ENCODE measurements at regions not wholly inside any gene's neighbourhood (a gene's known extent, or its start where the extent isn't known, plus 50 kb on each side); places are given as distances from the start of the nearest gene placed in this dataset.

GRCh38 chr3:147940405-147941193 is 531.4 kb downstream of the ZIC1 start:
- DNase-seq: no peak

DNA sequence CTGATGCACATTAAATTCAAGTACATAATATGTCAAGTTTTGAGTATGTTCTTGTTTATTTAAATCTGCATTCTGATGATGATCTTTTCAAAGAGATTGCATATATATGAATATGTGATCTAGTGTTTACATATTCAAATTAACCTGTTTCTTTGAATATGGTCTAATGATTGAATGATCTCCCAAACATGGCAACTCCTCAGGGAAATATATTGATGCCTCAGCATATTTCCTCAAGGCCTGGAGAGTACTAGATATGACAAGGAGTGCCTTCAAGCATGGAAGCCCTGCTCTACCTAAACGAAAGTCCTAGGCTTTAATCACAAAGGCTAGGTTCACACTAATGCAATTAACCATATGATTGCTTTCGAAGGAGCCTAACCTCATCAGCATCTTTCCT is 532.8 kb downstream of the ZIC1 start:
- DNase-seq: no peak

GRCh38 chr3:147943265-147943945 is 534.2 kb downstream of the ZIC1 start:
- peak; percentile 7 to 73 for DNase-seq

DNA sequence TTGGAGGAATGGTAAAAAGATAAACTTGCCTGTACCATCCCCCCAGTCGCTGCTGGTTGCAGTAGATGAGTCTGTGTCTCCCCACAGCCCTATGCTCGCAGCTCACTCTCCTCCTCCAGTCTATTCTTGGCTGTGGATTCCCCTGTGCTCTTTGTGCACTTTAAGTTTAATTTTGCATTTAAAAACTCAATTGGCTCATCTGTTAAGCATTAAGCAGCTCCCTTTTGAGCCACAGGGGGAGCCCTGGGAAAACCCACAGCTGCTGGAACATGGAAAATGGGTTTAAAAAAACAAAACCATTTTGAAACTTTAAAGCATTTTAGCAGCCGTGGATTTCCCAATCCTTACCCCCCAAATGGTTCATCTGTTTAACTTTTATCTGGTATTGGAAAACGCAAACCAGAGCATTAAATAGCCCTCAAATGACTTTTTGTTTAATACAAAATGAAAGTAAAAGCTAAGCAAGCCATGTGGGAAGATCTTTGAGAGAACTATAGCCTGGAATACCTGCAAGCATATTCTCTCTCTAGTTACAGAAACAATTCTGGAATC is 536.9 kb downstream of the ZIC1 start:
- peak in 1 of 2 experiments; percentile 45 for DNase-seq

- DNase-seq: no peak
Observed at GRCh38 chr3:147956615-147957014, 547.5 kb downstream of the ZIC1 start.

DNA sequence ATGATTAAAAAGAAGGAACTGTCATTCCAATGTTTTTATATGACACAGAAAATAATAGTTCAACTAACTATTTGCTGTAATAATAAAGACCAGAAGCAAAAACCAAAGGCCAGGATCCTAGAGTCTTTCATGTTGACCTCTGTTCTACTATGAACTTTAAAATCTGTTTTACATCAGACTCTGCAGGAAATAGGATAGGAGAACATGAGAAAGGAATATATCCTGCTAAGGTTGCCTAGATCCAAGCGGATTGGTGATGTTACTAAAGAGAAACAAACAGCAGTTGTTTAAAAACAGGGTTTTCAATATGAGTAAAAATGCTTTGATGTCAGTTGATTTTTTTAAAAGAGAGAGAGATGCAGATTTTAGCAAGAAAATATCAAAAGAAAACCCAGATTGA is 549.6 kb downstream of the ZIC1 start:
- no peak for DNase-seq

DNA sequence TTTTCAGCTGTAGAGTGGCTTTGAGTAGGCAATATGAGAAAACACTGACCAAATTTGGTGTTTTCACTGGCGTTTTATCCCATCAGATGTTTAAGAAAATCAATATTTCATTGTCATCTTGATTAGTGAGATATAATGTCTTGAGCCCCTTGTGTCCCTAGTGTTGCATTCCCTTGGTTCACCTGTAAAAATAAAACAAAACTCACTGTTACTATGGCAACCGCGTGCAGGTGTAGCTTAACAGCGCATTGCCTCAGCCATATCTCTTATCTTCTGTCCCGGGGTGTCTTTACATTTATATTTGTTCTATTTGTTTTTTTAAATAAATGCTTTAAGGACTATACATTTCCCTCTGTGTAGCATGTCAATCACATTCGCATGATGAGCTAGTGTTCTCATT is 551.6 kb downstream of the ZIC1 start:
- DNase-seq: no peak

DNA sequence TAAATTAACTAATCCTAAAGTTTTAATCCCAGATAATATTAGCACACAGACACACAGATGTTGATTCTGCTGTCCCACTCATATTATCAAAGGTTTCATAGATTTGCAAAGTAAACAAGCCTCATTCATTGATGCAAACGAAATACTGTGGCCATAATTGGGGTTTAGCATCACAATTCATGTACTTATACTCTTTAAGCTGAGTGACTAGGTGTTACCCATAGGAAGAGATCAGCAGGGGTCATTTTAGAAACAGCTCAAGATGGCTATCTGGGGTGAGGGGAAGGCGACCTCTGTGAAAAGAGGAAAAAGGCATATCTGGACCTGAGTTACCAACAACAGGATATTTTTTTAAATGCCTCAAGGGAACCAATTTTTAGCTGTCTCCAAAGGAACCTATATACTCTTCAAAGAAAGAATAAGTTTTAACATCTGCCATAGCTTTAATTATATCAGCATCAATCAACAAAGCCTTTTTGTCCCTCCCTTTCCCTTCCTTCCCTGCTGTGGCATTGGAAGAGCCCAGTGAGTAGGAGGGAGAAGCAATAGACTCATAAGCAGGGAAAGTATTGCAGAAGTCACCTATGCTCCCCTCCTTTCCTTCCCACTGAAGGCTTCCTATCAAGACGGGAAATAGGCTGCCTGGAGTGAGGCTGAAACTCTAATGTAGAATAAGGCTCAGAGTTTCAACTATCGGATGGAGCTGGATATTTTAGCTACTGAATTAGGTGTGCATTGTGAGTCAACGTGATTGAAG is 553.4 kb downstream of the ZIC1 start:
- DNase-seq: no peak

GRCh38 chr3:147963711-147964110 is 554.5 kb downstream of the ZIC1 start:
- no peak for DNase-seq

- no peak for DNase-seq
Observed at GRCh38 chr3:147975165-147975564, 566.0 kb downstream of the ZIC1 start.

DNA sequence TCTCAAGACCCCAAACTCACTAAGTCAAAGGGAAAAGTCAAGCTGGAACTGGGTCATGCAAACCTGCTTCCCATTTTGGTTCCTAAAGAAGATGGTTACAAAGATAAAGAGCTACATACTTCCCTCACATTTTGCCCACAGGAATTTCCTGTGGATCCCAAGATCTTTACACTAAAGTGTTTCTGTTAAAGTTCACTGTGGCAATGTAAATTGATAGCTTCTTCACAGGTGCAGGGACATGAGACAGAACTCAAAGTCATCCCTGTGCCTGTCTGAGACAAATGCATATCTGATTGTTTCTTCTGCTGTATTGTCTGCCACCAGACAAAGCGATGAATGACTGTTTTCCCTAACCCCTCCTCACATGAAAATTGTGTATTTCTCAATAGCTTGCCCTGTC is 567.8 kb downstream of the ZIC1 start:
- no peak for DNase-seq

DNA sequence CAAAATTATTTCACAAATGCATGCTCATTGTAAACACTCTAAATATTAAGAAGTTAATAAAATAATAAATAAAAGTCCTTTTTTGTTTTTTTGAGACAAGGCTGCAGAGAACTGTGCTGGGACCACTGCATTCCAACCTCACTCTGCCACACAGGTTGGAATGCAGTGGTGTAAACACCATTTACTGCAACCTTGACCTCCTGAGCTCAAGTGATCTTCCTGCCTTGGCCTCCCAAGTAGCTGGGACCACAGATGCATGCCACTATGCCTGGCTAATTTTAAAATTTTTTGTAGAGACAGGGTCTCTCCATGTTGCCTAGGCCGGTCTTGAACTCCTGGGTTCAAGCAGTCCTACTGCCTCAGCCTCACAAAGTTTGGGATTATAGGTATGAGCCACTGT is 578.4 kb downstream of the ZIC1 start:
- no peak for DNase-seq

GRCh38 chr3:147989344-147989743 is 580.2 kb downstream of the ZIC1 start:
- no peak for DNase-seq

DNA sequence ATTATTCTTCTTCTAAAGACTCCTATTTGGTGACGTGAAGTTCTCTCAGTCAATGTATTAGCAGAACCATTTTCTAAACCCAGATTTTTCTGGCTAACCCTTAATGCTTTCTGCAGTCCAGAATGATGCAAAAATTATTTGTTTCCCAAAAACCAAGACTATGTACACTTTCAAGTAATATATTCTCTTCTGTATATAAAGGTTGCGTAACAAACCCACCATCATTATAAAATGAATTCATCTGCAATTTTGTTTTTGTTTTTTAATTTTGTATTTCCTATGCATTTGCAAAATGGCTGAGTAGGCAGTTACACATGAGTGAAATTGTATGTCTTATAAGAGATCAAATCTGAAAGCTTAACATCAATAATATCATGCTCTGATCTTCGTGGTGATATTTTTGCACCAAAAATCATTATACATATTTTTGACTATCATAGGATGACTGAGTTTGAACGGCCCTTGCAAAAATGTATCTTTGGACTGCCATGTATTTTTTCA is 593.6 kb downstream of the ZIC1 start:
- DNase-seq: no peak

DNA sequence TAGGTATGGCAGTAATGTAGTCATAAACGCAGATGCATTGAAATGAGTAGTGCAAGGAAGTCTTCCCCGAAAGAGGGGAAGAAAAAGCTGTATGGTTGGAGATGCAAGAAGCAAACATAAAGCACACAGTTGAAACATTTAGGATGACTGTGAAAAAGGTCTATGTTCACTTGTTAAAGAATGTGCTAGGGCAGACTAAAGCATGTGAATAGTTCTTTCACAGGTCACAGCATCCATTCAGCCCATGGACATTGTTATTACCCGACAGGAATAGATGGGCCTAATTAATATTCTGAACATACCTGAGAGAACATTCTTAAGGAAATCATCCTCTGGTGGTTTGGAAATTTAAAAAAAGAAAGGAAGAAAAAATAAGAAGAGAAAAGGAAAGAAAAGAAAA is 595.2 kb downstream of the ZIC1 start:
- DNase-seq: no peak

- DNase-seq: no peak
Observed at GRCh38 chr3:148005456-148005855, 596.3 kb downstream of the ZIC1 start.

DNA sequence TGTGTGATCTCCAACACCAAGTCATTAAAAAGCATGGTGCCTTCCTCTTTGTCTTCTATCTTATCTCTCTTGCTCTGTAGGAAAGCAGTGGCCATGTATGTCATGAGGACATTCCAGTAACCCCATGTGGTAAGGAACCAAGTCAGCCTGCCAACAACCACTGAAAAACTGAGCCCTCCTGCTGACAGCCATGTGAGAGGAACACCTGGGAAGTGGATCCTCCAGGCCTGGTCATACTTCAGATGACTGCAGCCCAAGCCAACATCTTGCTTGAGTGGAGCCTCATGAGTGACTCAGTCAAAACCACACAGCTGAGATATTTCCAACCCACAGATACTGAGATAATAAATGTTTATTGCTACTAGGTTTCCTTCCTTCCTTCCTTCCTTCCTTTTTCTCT is 597.3 kb downstream of the ZIC1 start:
- no peak for DNase-seq

GRCh38 chr3:148008591-148008990 is 599.4 kb downstream of the ZIC1 start:
- DNase-seq: no peak

- DNase-seq: no peak
Observed at GRCh38 chr3:148020861-148021260, 611.7 kb downstream of the ZIC1 start.

- no peak for DNase-seq
Observed at GRCh38 chr3:148021381-148021780, 612.2 kb downstream of the ZIC1 start.

GRCh38 chr3:148023994-148024393 is 614.8 kb downstream of the ZIC1 start:
- DNase-seq: no peak

- no peak for DNase-seq
Observed at GRCh38 chr3:148026009-148026588, 616.9 kb downstream of the ZIC1 start.

- DNase-seq: no peak
Observed at GRCh38 chr3:148030975-148031374, 621.8 kb downstream of the ZIC1 start.
